GM19372 (cell line): ENCODE measurements at regions not wholly inside any gene's neighbourhood (a gene's known extent, or its start where the extent isn't known, plus 50 kb on each side); places are given as distances from the start of the nearest gene placed in this dataset.
"Not testable (repeated sequence)": the region's sequence is repeated elsewhere in the genome, so short reads cannot be mapped to it uniquely, and the experiment has no call there.

Source experiments
- ATAC-seq: cut with Tn5 transposase; IDR thresholded peaks from one replicate; pipeline ENCODE4 v1.9.1; 2021; ENCODE audit warnings: mild to moderate bottlenecking, low read depth, moderate library complexity; ENCODE audit not compliant: unreplicated experiment

DNA sequence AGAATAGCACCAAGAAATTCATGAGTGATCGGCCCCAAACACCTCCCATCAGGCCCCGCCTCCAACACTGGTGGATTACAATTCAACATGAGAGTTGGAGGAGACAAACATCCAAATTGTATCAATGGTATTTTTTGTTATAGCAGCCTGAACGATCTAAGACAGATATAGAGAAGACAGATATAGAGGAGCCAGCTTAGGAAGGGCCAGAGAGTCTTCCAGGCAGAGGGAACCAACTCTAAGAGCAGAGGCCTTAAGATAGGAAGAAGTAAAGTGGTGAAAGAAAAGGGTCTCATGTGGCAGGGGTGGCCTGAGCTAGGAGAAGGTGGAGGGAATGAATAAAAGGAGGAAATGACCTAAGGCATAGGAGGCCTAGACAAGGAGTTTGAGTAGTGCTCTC, 158.8 kb upstream of the TBL1XR1 start:
- ATAC-seq = no peak

DNA sequence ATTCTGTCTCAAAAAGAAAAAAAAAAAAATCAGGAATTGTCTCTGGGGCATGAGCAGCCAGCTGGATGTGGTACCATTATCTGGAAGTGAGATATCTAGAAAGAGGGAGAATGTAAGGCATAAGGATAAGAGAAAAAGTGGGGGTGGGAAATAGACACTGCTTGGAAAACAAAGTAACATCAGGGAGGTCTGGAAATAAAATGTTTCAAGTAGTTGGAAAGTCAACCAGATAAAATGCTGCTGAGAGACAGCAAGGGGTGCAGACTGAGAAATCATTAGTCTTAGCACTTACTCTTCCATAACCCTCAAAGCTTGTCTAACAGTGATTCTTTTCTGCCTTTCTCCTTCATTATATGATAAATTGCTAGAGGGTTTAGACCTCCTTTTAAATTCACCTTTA, 159.7 kb upstream of the TBL1XR1 start:
- ATAC-seq = no peak

DNA sequence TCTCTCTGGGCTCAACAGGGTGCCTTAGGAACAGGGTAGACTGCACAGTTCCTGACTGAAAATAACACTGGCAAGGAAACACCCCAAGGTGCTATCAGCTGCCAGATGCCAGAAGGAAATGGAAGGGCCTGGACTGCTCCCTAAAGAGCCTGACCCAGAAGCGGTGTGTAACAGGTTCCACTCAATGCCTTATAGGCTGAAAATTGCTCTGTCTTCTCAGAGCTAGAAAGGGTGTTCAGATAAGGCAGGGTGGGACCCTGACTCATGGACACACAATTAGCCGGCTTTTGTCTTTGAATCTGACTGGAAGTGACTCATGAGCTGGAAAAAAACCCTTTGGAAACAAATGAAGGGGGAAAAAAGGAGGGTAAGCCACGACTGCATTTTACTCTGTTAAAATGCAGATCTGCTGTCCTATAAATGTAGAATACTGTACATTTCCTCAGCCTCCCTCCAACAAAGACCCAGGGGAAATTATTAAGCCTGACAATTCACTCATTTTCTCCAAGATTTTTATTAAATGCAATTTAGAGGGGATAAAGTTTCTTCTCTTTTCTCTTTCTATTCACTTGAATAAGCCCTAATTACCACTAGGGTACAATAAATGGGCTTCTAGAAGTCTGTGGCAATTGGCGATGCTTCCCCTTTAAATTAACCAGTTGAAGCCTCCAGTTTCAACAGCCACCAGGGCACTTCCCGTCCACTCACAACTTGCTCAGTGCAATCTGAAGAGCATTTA, 160.2 kb upstream of the TBL1XR1 start:
- ATAC-seq = no peak

DNA sequence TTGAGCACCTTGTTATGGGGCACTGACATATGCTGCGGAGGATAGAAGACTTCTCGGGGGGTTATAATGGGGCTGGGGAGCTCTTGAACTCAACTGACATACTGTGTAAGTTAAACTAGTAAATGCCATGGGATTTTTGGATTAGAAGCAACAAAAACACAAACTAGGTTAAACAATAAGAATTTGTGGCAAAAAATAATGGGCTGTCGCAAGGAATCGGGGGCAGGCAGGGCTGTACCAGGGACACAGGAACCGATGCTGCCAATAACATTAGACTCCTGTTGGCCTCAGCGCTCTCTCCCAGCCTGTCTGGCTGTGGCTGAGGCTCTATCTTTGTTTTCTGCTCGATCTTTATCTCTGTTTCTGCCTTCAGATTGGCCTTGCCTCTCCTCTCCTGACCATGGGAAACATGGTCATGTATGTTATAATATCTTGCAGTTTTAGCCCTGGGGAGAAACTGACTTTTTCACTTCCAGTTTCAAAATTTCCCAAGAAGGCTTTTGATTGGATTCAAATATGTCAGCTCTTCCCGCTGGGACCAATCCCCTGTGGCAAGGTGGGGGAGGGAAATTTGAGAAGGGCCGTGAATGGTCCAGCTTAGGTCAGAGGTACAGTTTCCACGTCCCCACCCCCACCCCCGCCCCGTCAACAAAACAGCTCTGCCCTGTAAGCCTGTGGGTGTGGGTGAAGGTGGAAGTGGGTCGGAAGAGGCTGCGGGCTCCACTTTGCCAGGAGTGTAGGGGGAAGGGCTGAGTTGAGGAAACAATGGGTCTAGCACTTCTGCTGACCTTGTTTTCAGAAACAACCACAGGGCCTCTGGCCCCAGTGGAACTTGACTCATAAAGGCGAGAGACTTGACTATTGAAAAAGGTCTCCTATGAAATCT, 161.1 kb upstream of the TBL1XR1 start:
- ATAC-seq = peak; percentile 38

- ATAC-seq = no peak
These were observed 161.8 kb upstream of the TBL1XR1 start for GRCh38 chr3:177358977-177359592.

DNA sequence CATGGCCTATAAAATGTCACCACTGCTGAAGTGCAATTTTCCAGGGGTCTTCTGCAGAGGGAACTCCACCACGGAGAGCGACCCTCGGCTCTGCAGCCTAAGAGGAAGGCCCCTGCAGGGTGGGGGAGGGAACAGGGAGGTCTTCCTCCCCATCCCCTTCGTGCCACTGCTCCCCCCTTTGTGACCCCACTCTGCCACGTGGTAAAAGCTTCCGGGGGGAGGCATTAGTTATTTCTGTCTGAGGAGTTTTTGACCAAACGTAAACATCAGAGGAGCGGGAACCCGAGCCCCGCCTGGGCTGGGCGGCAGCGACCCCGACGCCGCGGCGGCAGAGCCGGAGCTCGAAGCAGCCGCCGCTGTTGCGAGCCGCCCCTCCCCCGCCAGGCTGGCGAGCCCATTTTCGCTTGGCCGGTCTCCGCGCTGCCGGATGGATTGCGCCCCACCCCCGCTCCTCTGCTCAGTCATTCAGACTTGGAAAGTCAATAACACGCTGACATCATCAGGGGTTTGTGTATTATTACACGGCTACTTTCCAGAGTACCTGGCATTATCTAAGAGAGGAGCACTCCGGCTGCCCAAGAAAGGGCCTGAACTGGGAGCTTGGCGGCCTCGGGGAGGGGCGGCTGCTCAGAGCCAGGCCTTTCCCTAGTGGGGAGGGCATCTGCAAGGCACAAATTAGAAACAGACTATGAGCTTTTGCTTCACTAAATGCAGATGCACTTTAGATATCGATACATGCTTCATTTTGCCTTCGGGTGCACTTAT, 162.5 kb upstream of the TBL1XR1 start:
- ATAC-seq = peak; percentile 69

GRCh38 chr3:177361081-177361938, 164.0 kb upstream of the TBL1XR1 start:
- no peak for ATAC-seq

DNA sequence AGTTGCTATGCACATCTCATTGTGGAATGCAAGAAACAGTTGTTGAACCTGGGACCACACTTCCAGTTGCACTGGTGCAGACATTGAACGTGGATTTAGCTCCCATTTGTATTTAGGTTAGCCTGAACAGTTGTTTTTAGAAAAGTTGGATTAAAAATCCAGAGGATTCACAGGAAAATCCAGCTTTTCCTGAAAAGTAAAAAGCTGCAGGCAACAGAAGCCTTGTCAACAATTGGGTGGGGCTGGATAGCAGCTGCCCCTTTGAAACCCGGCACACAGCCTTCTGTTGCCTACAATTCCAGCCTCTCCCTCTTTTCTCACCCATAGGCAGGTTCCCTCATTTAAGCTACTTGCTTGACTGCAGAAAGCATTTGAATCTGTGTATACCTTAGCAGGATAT, 165.3 kb upstream of the TBL1XR1 start:
- ATAC-seq = no peak

DNA sequence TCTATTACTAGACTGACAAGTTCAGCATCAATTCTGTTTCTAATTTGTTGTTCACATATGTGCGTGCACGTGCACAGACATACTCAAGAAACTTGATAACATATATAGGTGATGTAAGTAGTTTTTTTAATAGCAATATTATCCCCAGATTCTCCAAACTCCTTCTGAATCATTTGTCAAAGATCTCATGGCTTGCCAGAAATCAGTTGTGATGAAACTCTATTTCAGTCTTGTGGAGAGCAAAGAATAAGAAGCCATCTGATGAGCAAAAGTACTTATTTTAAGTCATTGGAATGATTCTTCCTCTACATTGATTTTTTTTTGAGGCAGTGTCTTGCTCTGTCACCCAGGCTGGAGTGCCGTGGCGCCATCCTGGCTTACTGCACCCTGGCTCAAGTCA, 167.0 kb upstream of the TBL1XR1 start:
- ATAC-seq = no peak

DNA sequence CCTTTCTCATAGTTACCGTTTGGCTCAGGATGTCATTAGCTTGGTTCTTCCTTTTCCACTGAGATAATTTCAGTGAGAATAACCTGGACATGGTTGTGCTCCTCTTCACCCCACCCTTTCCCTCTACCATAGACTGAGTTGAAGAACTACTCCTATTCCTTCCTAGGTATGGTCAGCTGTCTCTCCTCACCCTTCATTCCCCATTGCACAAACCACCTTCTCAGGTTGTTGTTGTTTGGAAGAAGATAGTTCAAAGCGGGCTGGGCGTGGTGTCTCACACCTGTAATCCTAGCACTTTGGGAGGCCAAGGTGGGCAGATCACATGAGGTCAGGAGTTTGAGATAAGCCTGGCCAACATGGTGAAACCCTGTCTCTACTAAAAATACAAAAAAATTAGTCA, 168.0 kb upstream of the TBL1XR1 start:
- ATAC-seq = not testable (repeated sequence)

- ATAC-seq = no peak
These were observed 170.5 kb upstream of the TBL1XR1 start for GRCh38 chr3:177367788-177368187.

DNA sequence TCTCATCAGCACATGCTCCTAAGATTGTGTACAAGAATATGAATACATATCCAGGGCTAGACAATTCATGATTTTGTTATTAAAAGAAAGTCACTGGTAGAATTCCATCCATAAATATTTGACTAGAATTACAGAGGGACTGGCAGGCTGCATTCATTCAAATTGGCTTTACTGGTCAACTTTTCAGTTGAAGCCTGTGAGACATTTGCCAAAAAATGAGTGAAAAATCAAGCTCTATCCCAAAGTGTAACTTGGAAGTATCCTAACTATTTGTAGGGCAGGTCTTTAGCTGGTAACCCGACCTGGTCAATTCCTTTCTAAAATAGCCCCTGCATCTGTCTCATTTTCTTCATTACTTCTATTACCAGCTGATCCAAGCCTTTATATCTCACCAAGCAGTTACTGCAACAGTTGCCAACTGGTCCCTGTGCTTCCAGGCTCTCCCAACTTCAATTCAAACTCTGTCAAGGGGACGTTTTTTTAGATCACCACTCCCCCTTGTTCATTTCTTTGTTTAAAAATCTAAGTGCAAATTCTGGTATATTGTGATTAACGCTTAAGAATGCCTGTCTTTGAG, 173.1 kb upstream of the TBL1XR1 start:
- ATAC-seq = no peak

DNA sequence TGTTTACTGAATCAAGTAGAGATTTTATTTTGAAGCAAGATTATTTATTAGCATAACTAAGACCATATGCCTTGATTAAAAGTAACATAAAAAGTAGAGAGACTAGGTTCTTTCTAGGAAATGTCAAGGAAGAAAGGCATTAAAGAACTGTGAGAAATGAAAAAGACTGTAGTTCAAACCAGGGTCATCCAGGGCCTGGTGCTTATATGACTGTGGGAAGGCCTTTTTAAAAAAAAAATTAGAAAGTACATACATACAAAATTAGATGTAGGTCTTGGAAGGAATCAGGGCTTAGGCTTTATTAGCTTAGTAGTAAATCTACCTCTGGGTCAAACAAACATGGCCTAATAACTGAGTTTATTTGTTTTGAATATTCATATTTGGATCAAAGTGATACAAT, 173.9 kb upstream of the TBL1XR1 start:
- ATAC-seq = no peak

- ATAC-seq = no peak
These were observed 174.6 kb upstream of the TBL1XR1 start for GRCh38 chr3:177371888-177372287.

- no peak for ATAC-seq
These were observed 177.0 kb upstream of the TBL1XR1 start for GRCh38 chr3:177374323-177374722.

- ATAC-seq = no peak
These were observed 178.0 kb upstream of the TBL1XR1 start for GRCh38 chr3:177375316-177375715.

- no peak for ATAC-seq
These were observed 179.9 kb upstream of the TBL1XR1 start for GRCh38 chr3:177377166-177377565.

DNA sequence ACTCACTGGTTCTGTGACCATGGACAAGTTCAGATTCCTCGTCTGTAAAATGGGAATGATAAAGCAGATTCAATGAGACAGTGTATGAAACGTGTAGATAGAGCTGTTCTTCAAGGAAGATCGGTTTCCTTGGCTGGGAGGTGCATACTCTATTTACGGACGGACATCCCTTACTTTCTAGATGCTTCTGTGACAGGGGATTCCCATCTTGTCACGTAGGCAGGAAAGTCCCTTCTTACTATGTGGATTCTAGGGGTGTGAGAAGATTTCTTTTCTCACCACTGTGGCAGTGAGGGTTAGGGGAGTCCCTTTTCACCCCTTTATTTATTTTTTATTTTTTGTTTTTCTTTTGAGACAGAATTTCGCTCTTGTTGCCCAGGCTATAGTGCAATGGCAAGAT, 180.9 kb upstream of the TBL1XR1 start:
- ATAC-seq = no peak

- ATAC-seq = no peak
These were observed 181.8 kb upstream of the TBL1XR1 start for GRCh38 chr3:177379045-177379444.
